Right atrium auricular region (tissue), 2 donors: ENCODE measurements at regions not wholly inside any gene's neighbourhood (a gene's known extent, or its start where the extent isn't known, plus 50 kb on each side); places are given as distances from the start of the nearest gene placed in this dataset.

Experiments used
- DNase-seq: peaks from one replicate; pipeline ENCODE4 v3.0.0-alpha.2; 2019; ENCODE audit warnings: low spot score
- H3K27ac ChIP-seq, 2 donors: fragments of 200-600 bp; sonication (generic); 1 replicate in 1 of 2; 2 replicates in 1 of 2; pipeline ENCODE4 v1.5.1; 2016 to 2019
- H3K27me3 ChIP-seq, 2 donors: fragments of 200-600 bp; sonication (generic); one replicate each; pipeline versions ENCODE4 v1.5.1 to v1.6.0; 2017 to 2019
- H3K36me3 ChIP-seq: fragments of 200-600 bp; sonication (generic); one replicate; pipeline ENCODE4 v1.5.1; 2016
- H3K4me1 ChIP-seq, 2 donors: fragments of 200-600 bp; sonication (generic); one replicate each; pipeline versions ENCODE4 v1.5.1 to v1.6.0; 2017 to 2019
- H3K4me3 ChIP-seq, 2 donors: fragments of 200-600 bp; sonication (generic); 1 replicate in 1 of 2; 2 replicates in 1 of 2; pipeline ENCODE4 v1.5.1; 2017 to 2019; ENCODE audit warnings: mild to moderate bottlenecking in 1 of 2, moderate library complexity in 1 of 2
- H3K9me3 ChIP-seq, 2 donors: fragments of 200-600 bp; sonication (generic); one replicate each; pipeline ENCODE4 v1.5.1; 2019
- TF ChIP-seq, protein P1 (sequence below), 2 donors: fragments of 200-600 bp; sonication (generic); IDR thresholded peaks; one replicate each; pipeline ENCODE4 v1.5.1; 2019; ENCODE audit warnings: antibody characterized with exemption in 2 of 2

GRCh38 chr15:98043160-98044014, 82.9 kb downstream of the ARRDC4 start:
- Histone ChIP-seq H3K36me3 (no peaks in the 10 kb centered on the region), H3K27ac (no peak overlapping the region), H3K9me3 (no peaks in the 10 kb centered on the region), H3K27me3 (no peaks in the 10 kb centered on the region), H3K4me3 (no peak overlapping the region), H3K4me1 (no peaks in the 10 kb centered on the region)
- peak; percentile 38 for DNase-seq
- TF ChIP-seq, protein P1, sequence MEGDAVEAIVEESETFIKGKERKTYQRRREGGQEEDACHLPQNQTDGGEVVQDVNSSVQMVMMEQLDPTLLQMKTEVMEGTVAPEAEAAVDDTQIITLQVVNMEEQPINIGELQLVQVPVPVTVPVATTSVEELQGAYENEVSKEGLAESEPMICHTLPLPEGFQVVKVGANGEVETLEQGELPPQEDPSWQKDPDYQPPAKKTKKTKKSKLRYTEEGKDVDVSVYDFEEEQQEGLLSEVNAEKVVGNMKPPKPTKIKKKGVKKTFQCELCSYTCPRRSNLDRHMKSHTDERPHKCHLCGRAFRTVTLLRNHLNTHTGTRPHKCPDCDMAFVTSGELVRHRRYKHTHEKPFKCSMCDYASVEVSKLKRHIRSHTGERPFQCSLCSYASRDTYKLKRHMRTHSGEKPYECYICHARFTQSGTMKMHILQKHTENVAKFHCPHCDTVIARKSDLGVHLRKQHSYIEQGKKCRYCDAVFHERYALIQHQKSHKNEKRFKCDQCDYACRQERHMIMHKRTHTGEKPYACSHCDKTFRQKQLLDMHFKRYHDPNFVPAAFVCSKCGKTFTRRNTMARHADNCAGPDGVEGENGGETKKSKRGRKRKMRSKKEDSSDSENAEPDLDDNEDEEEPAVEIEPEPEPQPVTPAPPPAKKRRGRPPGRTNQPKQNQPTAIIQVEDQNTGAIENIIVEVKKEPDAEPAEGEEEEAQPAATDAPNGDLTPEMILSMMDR (IDR thresholded peaks at IDR 0.05), result no peak

- Histone ChIP-seq H3K4me3 (no peak overlapping the region), H3K9me3 (peaks cover 0 to 6% of the 10 kb centered on the region in 2 donors), H3K36me3 (no peaks in the 10 kb centered on the region), H3K27ac (no peak overlapping the region), H3K27me3 (no peaks in the 10 kb centered on the region), H3K4me1 (no peaks in the 10 kb centered on the region)
- TF ChIP-seq, protein P1 (IDR thresholded peaks at IDR 0.05), result no peak
- DNase-seq, result no peak
These were observed 91.2 kb downstream of the ARRDC4 start for GRCh38 chr15:98051734-98052133.

DNA sequence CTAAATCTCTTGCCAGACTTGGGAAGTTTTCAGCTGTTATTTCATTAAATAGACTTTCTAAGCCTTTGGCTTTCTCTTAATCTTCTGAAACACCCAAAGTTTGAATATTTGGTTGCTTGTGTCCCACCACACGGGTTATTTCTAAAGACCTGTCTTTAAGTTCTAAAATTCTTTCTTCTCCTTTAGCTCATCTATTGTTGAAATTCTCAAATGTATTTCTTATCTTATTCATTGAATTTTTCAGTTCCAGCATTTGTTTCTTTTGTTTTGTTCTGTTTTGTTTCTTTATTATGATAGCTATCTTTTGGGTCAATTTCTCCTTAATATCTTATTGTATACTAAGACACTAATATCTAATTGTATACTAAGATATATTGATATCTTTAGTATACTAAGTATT, 97.0 kb downstream of the ARRDC4 start:
- Histone ChIP-seq H3K27ac (no peak overlapping the region), H3K36me3 (no peaks in the 10 kb centered on the region), H3K27me3 (no peaks in the 10 kb centered on the region), H3K4me1 (no peaks in the 10 kb centered on the region), H3K4me3 (no peak overlapping the region), H3K9me3 (peaks cover 0 to 38% of the 10 kb centered on the region in 2 donors)
- DNase-seq, result no peak
- TF ChIP-seq, protein P1 (IDR thresholded peaks at IDR 0.05), result no peak

DNA sequence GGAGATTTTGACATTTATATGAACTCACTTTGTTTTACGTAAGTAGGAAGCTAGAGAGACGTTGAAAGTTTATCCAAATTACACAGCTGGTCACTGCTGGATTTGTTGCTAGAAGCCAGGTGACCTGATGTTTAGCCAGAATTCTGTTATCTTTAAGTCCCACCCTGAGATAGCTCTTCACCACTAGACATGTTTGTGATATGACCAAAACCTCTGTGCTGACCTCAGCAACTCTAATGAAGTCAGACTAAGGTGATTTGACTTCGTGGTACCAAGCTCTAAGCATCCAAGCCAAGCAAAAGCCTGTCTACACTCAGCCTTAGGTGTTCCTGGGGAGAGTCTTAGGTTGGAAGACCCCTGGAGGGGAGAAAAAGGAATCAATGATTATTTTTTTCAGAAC, 102.4 kb downstream of the ARRDC4 start:
- peaks cover 0 to 20% of the 10 kb centered on the region in 2 donors for H3K9me3 ChIP-seq
- DNase-seq, result no peak
- H3K36me3 ChIP-seq, result no peaks in the 10 kb centered on the region
- no peak overlapping the region for H3K27ac ChIP-seq
- TF ChIP-seq, protein P1 (IDR thresholded peaks at IDR 0.05), result no peak
- no peaks in the 10 kb centered on the region for H3K4me1 ChIP-seq
- H3K27me3 ChIP-seq, result no peaks in the 10 kb centered on the region
- H3K4me3 ChIP-seq, result no peak overlapping the region

DNA sequence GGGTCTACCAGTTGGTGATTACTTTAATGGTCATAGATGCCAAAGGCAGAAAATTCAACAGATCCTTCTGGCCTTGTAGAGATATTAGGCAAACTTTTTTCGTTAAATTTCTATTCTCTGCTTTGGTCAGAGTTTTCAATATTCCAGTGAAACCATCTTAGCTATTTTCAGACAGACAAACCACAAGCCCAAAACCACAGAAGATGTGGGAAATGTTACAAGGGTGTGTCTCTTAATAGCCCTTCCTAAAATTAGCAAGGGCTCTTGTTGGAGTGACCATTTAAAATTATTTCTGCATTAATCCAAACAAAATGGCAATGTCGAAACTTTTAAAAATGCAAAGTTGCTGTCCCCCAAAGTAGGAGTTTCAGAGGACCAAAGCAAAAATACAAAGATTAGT, 102.8 kb downstream of the ARRDC4 start:
- no peak overlapping the region for H3K27ac ChIP-seq
- H3K4me3 ChIP-seq, result no peak overlapping the region
- no peak for DNase-seq
- no peaks in the 10 kb centered on the region for H3K36me3 ChIP-seq
- H3K27me3 ChIP-seq, result no peaks in the 10 kb centered on the region
- no peaks in the 10 kb centered on the region for H3K4me1 ChIP-seq
- H3K9me3 ChIP-seq, result peaks cover 0 to 16% of the 10 kb centered on the region in 2 donors
- TF ChIP-seq, protein P1 (IDR thresholded peaks at IDR 0.05), result no peak
